OCI-LY7 (cell line): ENCODE measurements at regions not wholly inside any gene's neighbourhood (a gene's known extent, or its start where the extent isn't known, plus 50 kb on each side); places are given as distances from the start of the nearest gene placed in this dataset.
"Not testable (repeated sequence)": the region's sequence is repeated elsewhere in the genome, so short reads cannot be mapped to it uniquely, and the experiment has no call there.

Experiments used
- CTCF ChIP-seq: fragments of 200-600 bp; sonication (generic); conservative IDR thresholded peaks from 2 replicates; pipeline ENCODE4 v1.5.1; 2014; ENCODE audit warnings: mild to moderate bottlenecking, antibody characterized with exemption, low read length, moderate library complexity, mixed read lengths
- EZH2phosphoT487 ChIP-seq: fragments of 200-600 bp; sonication (generic); IDR thresholded peaks from 2 replicates; pipeline ENCODE4 v1.6.1; 2018; ENCODE audit warnings: low read depth, borderline replicate concordance, mild to moderate bottlenecking, mixed run types, antibody characterized with exemption, low read length, moderate library complexity, mixed read lengths

- TF ChIP-seq CTCF, EZH2phosphoT487: not testable (repeated sequence)
Measured at GRCh38 chr3:198139513-198140167, 179.6 kb downstream of the LMLN start.
